NCI-H187 treated with DMSO at 0.1 percent for 48 hours (cell line): ENCODE measurements at regions not wholly inside any gene's neighbourhood (a gene's known extent, or its start where the extent isn't known, plus 50 kb on each side); places are given as distances from the start of the nearest gene placed in this dataset.
"Not testable (repeated sequence)": the region's sequence is repeated elsewhere in the genome, so short reads cannot be mapped to it uniquely, and the experiment has no call there.

Source experiments
- DNase-seq: peaks from one replicate; lab custom pipeline; 2025; lab: John Stamatoyannopoulos, UW

- DNase-seq, result no peak
Measured at GRCh38 chrX:150238632-150239382, 124.3 kb upstream of the MAMLD1 start.

- DNase-seq, result no peak
Measured at GRCh38 chrX:150239946-150240642, 123.0 kb upstream of the MAMLD1 start.

GRCh38 chrX:150240643-150240970, 122.5 kb upstream of the MAMLD1 start:
- no peak for DNase-seq

GRCh38 chrX:150253959-150254620, 109.0 kb upstream of the MAMLD1 start:
- no peak for DNase-seq

GRCh38 chrX:150254909-150255308, 108.2 kb upstream of the MAMLD1 start:
- DNase-seq, result no peak

- DNase-seq, result no peak
Measured at GRCh38 chrX:150255441-150256296, 107.4 kb upstream of the MAMLD1 start.

- no peak for DNase-seq
Measured at GRCh38 chrX:150256297-150256650, 106.8 kb upstream of the MAMLD1 start.

GRCh38 chrX:150257353-150258175, 105.6 kb upstream of the MAMLD1 start:
- DNase-seq, result no peak

GRCh38 chrX:150258176-150258425, 105.0 kb upstream of the MAMLD1 start:
- no peak for DNase-seq

- DNase-seq, result no peak
Measured at GRCh38 chrX:150258463-150259430, 104.4 kb upstream of the MAMLD1 start.

GRCh38 chrX:150262456-150262855, 100.7 kb upstream of the MAMLD1 start:
- DNase-seq, result no peak

GRCh38 chrX:150268839-150269355, 94.2 kb upstream of the MAMLD1 start:
- DNase-seq, result no peak

- no peak for DNase-seq
Measured at GRCh38 chrX:150269605-150270254, 93.4 kb upstream of the MAMLD1 start.

GRCh38 chrX:150270622-150271021, 92.5 kb upstream of the MAMLD1 start:
- no peak for DNase-seq

GRCh38 chrX:150273575-150274294, 89.4 kb upstream of the MAMLD1 start:
- not testable (repeated sequence) for DNase-seq

GRCh38 chrX:150282953-150283352, 80.2 kb upstream of the MAMLD1 start:
- DNase-seq, result no peak

- DNase-seq, result no peak
Measured at GRCh38 chrX:150291014-150291413, 72.1 kb upstream of the MAMLD1 start.

- no peak for DNase-seq
Measured at GRCh38 chrX:150293311-150294013, 69.7 kb upstream of the MAMLD1 start.
